Spleen (tissue), 7 donors: ENCODE measurements at regions not wholly inside any gene's neighbourhood (a gene's known extent, or its start where the extent isn't known, plus 50 kb on each side); places are given as distances from the start of the nearest gene placed in this dataset.

Source experiments
- CTCF ChIP-seq, 11 experiments: fragments of 200-600 bp in 7 of 11; fragments of 450-650 bp in 4 of 11; sonication (generic) in 4 of 11; IDR thresholded peaks in 8 of 11; conservative IDR thresholded peaks in 3 of 11; 1 replicate in 7 of 11; 2 replicates in 4 of 11; pipeline versions ENCODE4 v1.4.0 to v1.8.0; 2016 to 2021; ENCODE audit warnings: antibody characterized with exemption in 11 of 11, inconsistent platforms in 4 of 11, mild to moderate bottlenecking in 1 of 11
- POLR2A ChIP-seq, 3 donors: fragments of 450-650 bp; IDR thresholded peaks; one replicate each; pipeline ENCODE4 v1.5.1; 2017; ENCODE audit warnings: antibody characterized with exemption in 3 of 3, mild to moderate bottlenecking in 1 of 3
- donor health status: DM: no; HTN: no; CAD: no; lungs with moderate emphysema.
- donor health status: DM: no; HTN: no; CAD: no.
- donor health status: DM: no; HTN: no; CAD: no.

- TF ChIP-seq CTCF (IDR thresholded peaks at IDR 0.05 in 8 of 11, conservative IDR thresholded peaks at IDR 0.05 in 3 of 11): no peak
- no peak for TF ChIP-seq POLR2A (IDR thresholded peaks at IDR 0.05)
Measured at GRCh38 chr2:203586696-203587095, 51.6 kb upstream of the RAPH1 start.
